Esophagus muscularis mucosa (tissue), 4 donors: ENCODE measurements at regions not wholly inside any gene's neighbourhood (a gene's known extent, or its start where the extent isn't known, plus 50 kb on each side); places are given as distances from the start of the nearest gene placed in this dataset.

Experiments
- DNase-seq: peaks from one replicate; pipeline ENCODE4 v3.0.0-alpha.2; 2017; ENCODE audit errors: extremely low spot score
- H3K27ac ChIP-seq, 4 donors: fragments of 200-600 bp; sonication (generic); replicated peaks in 1 of 4; 1 replicate in 3 of 4; 2 replicates in 1 of 4; pipeline ENCODE4 v1.5.1; 2016 to 2019; ENCODE audit warnings: mild to moderate bottlenecking in 1 of 4
- H3K27me3 ChIP-seq, 4 donors: fragments of 200-600 bp; sonication (generic); one replicate each; pipeline versions ENCODE4 v1.5.1 to v1.6.0; 2016 to 2019
- H3K36me3 ChIP-seq, 4 donors: fragments of 200-600 bp; sonication (generic); one replicate each; pipeline ENCODE4 v1.5.1; 2016 to 2019
- H3K4me1 ChIP-seq, 4 donors: fragments of 200-600 bp; sonication (generic); one replicate each; pipeline ENCODE4 v1.5.1; 2016 to 2019
- H3K4me3 ChIP-seq, 4 donors: fragments of 200-600 bp; sonication (generic); 1 replicate in 2 of 4; 2 replicates in 2 of 4; pipeline ENCODE4 v1.5.1; 2016 to 2019; ENCODE audit warnings: mild to moderate bottlenecking in 4 of 4, moderate library complexity in 1 of 4
- H3K9me3 ChIP-seq, 4 donors: fragments of 200-600 bp; sonication (generic); 1 replicate in 3 of 4; 2 replicates in 1 of 4; pipeline ENCODE4 v1.5.1; 2016 to 2019
- CTCF ChIP-seq, 3 experiments: fragments of 200-600 bp in 2 of 3; fragments of 450-650 bp in 1 of 3; sonication (generic) in 2 of 3; IDR thresholded peaks; one replicate each; pipeline ENCODE4 v1.5.1; 2017 to 2019; ENCODE audit warnings: antibody characterized with exemption in 3 of 3, mild to moderate bottlenecking in 2 of 3, moderate library complexity in 1 of 3
- EP300 ChIP-seq: sonication (generic); formaldehyde crosslinking; IDR thresholded peaks from one replicate; pipeline ENCODE4 v1.6.1; 2017; ENCODE audit warnings: antibody characterized with exemption
- POLR2A ChIP-seq: fragments of 450-650 bp; IDR thresholded peaks from one replicate; pipeline ENCODE4 v1.6.1; 2017; ENCODE audit warnings: antibody characterized with exemption, moderate library complexity, mild to moderate bottlenecking, low read depth
- POLR2AphosphoS5 ChIP-seq, 2 donors: sonication (generic); formaldehyde crosslinking; IDR thresholded peaks; one replicate each; pipeline ENCODE4 v1.6.1; 2017; ENCODE audit warnings: antibody characterized with exemption in 2 of 2
- WGBS: methylation state at CpG from one replicate; pipeline ENCODE4 v1.1.5; 2018; 5-methylcytosine and 5-hydroxymethylcytosine counted together
- intact Hi-C: fragments of 100-400 bp; cut with DNase I; formaldehyde crosslinking; loops from one replicate; pipeline ENCODE4 v1.15.1; 2023

GRCh38 chr1:239785576-239785975 lies 306.1 kb upstream of the FMN2 start:
- intact Hi-C loops = no loop called here
- H3K4me1 ChIP-seq = peaks cover 0 to 8% (median 0%) of the 10 kb centered on the region in 4 donors
- no peaks in the 10 kb centered on the region for H3K27me3 ChIP-seq
- 83% methylated on average over 1 of the region's 1 CpG for WGBS
- H3K4me3 ChIP-seq = no peak overlapping the region
- H3K9me3 ChIP-seq = peaks cover 0 to 6% (median 0%) of the 10 kb centered on the region in 4 donors
- no peaks in the 10 kb centered on the region for H3K36me3 ChIP-seq
- no peak for DNase-seq
- TF ChIP-seq POLR2AphosphoS5 (IDR thresholded peaks at IDR 0.05) = no peak
- TF ChIP-seq POLR2A = no peak
- TF ChIP-seq CTCF (IDR thresholded peaks at IDR 0.05) = no peak
- TF ChIP-seq EP300 = no peak
- no peak overlapping the region for H3K27ac ChIP-seq

GRCh38 chr1:239786464-239786863 lies 305.2 kb upstream of the FMN2 start:
- H3K9me3 ChIP-seq = peaks cover 0 to 1% (median 0%) of the 10 kb centered on the region in 4 donors
- intact Hi-C loops = no loop called here
- H3K4me3 ChIP-seq = no peak overlapping the region
- peak; percentile 34 for DNase-seq
- H3K36me3 ChIP-seq = no peaks in the 10 kb centered on the region
- H3K27ac ChIP-seq = no peak overlapping the region
- 98% methylated on average over 8 of the region's 10 CpGs for WGBS
- no peak for TF ChIP-seq CTCF (IDR thresholded peaks at IDR 0.05)
- no peak for TF ChIP-seq POLR2AphosphoS5 (IDR thresholded peaks at IDR 0.05)
- no peaks in the 10 kb centered on the region for H3K27me3 ChIP-seq
- peaks cover 0 to 8% (median 0%) of the 10 kb centered on the region in 4 donors for H3K4me1 ChIP-seq

GRCh38 chr1:239792157-239792556 lies 299.5 kb upstream of the FMN2 start:
- intact Hi-C loops = no loop called here

GRCh38 chr1:239795304-239795703 lies 296.4 kb upstream of the FMN2 start:
- DNase-seq = no peak
- no peak for TF ChIP-seq CTCF (IDR thresholded peaks at IDR 0.05)
- no peak for TF ChIP-seq POLR2AphosphoS5 (IDR thresholded peaks at IDR 0.05)
- no peak for TF ChIP-seq EP300
- no peak for TF ChIP-seq POLR2A
- intact Hi-C loops = no loop called here

More at GRCh38 chr1:239792157-239792556, 299.5 kb upstream of the FMN2 start:
- TF ChIP-seq CTCF (IDR thresholded peaks at IDR 0.05) (no peak), POLR2AphosphoS5 (IDR thresholded peaks at IDR 0.05) (no peak), POLR2A (no peak), EP300 (no peak)
- Histone ChIP-seq H3K36me3 (no peaks in the 10 kb centered on the region), H3K9me3 (no peaks in the 10 kb centered on the region), H3K27me3 (no peaks in the 10 kb centered on the region), H3K27ac (no peak overlapping the region), H3K4me3 (no peak overlapping the region), H3K4me1 (peaks cover 0 to 9% (median 8%) of the 10 kb centered on the region in 4 donors)
- no peak for DNase-seq

GRCh38 chr1:239799617-239800016 lies 292.1 kb upstream of the FMN2 start:
- peaks cover 0 to 9% (median 7%) of the 10 kb centered on the region in 4 donors for H3K4me1 ChIP-seq
- no peaks in the 10 kb centered on the region for H3K36me3 ChIP-seq
- 89% methylated on average over 3 of the region's 3 CpGs for WGBS
- no peaks in the 10 kb centered on the region for H3K27me3 ChIP-seq
- H3K9me3 ChIP-seq = no peaks in the 10 kb centered on the region
- no peak overlapping the region for H3K4me3 ChIP-seq
- no peak for DNase-seq
- no peak overlapping the region for H3K27ac ChIP-seq
- intact Hi-C loops = no loop called here
- TF ChIP-seq EP300 (no peak), CTCF (IDR thresholded peaks at IDR 0.05) (no peak), POLR2AphosphoS5 (IDR thresholded peaks at IDR 0.05) (no peak), POLR2A (no peak)

More at GRCh38 chr1:239795304-239795703, 296.4 kb upstream of the FMN2 start:
- H3K9me3 ChIP-seq = no peaks in the 10 kb centered on the region
- no peak overlapping the region for H3K27ac ChIP-seq
- H3K4me3 ChIP-seq = no peak overlapping the region
- H3K27me3 ChIP-seq = no peaks in the 10 kb centered on the region
- no peaks in the 10 kb centered on the region for H3K36me3 ChIP-seq
- peaks cover 0 to 9% (median 8%) of the 10 kb centered on the region in 4 donors for H3K4me1 ChIP-seq
- WGBS = 39% methylated on average over 3 of the region's 3 CpGs
